Activated naive CD4-positive, alpha-beta T cell (primary cell): ENCODE measurements at regions not wholly inside any gene's neighbourhood (a gene's known extent, or its start where the extent isn't known, plus 50 kb on each side); places are given as distances from the start of the nearest gene placed in this dataset.

Experiments used
- DNase-seq, 4 experiments: peaks; one replicate each; lab custom pipeline; 2025; lab: John Stamatoyannopoulos, UW

DNA sequence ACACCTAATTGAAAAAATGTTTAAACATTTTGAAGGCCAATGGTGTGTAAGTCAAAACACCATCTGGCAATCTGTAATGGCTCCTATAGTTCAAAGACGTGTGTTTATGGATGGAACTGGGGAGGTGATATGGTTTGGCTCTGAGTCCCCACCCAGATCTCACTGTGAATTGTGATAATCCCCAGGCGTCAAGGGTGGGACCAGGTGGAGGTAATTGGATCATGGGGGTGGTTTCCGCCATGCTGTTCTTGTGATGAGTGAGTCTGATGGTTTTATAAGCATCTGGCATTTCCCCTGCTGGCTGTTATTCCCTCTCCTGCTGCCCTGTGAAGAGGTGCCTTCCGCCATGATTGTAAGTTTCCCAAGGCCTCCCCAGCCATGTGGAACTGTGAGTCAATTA is 52.2 kb downstream of the ADRA2C start:
- no peak for DNase-seq

DNA sequence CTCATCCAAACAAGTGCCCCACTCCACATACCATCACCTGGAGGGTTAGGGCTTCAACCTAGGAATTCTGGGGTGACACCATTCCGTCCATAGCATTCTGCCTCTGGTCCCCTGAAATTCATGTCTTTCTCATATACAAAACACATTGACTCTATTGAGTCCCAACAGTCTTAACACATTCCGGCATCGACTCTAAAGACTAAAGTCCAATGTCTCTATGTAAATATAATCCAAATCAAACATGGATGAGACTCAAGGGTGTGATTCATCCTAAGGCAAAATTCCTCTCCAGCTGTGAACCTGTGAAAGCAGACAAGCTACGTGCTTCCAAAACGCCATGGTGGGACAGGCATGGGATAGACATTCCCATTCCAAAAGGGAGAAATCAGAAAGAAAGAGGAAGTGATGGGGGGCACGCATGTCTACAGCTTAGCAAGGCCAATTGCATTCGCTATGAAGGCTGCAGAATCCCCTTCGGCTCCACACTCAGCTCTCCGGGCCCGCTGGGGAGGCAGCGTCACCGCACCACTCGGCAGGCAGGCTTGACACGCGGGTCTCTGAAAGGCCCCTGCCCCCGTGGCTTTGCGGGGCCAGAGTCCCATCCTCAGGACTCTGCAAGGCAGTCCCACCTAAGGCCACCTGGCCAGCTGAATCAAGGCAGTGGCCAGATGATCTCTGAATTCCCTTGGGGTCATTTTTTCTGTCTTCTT is 53.2 kb downstream of the ADRA2C start:
- DNase-seq: no peak

DNA sequence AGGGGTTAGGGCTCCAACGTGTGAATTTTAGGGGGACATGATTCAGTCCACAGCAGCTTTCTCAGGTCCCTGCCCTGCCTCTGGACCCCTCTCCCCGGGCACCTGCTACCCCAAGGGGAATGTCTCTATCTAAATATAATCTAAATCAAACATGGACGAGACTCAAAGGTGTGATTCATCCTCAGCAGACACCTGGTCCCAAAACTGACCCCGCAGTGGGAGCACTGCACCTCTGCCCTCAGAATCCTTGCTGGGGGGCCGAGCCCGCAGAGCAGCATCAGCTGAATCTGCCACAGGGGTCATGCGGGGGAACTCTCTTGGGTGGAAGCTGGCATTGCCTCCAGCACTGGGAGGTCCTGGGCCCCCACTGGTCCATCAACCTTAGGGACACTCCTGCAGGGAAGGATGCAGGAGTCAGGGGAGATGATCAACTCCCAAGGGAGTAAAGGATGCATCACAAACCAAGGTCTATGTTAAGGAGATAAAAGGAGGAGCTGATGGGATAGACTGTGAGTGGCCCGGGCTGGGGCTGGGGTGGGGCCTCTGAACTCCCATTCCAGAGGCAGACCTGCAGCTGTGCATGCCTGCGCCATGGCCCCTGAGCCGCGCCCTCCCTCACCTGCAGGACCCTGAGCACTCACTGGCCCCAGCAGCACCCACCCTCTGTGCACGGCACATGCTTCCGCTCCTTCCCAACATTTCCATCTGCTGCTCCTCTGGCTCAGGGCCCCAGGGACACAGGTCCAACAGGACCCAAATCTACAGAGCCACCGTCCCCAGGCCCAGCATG is 54.0 kb downstream of the ADRA2C start:
- DNase-seq: no peak

DNA sequence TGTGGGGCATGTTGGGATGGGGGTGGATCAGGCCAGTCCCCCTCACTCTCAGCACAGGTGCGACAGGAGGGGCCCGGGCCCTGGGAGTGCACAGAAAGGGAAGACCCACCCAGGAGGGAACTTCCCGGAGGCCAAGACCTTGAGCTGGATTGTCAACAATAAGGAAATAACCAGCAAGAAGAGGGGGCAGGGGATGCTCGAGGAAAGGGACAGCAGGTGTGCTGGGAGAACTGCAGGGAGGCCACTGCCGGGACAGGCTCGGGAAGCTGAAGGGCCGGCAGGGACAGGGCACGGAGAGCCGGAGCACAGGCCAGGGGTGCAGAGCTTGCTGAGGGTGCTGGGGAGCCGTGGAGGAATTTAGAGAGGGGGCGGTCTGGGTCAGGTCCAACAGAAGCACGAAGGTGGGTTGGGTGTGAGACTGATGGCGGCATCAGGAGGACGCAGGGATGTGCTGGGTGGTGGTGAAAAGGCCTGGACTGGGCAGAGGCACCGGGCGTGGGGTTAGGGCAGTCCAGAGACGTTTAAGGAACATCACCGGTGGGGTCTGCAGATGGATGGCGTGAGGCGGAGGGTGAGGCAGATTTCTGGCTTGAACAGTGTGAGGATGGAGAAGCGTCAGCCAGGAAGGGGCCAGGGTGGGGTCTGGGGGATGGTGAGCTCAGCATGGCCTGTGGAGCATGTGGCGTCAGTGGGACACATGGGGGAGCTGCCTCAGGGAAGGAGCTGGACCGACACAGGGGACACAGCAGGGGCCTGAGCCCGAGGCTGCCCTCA is 54.8 kb downstream of the ADRA2C start:
- DNase-seq: no peak

DNA sequence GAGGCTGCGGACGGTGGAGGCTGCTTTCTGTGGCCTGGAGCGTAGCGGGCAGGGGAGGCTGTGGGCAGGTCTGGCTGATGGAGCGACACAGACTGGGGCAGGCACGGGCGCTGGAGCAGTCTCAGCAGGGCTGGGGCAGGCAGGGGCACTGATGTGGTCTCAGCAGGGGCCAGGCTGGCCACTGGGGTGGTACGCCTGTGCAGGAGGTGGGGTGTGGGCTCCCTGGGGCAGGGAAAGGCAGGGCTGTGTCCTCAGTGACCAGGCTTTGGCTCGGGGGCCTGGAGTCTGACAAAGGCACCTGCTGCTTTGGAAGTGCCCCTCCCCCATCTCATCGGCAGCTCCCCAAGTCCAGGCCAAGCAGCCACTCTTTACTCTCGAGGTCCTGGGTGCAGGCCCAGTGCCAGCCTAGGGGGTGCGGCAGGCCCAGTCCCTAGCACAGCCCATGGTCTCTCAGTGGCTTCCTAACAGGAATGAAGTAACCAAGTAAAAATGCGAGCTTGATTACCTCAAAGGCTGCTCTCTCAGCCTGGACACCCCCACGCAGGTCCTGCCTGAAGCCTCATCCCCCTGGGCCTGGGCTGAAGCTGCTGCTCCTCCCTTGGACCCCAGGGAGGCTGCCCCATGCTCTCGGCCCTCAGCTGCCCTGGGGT is 55.5 kb downstream of the ADRA2C start:
- DNase-seq: no peak

DNA sequence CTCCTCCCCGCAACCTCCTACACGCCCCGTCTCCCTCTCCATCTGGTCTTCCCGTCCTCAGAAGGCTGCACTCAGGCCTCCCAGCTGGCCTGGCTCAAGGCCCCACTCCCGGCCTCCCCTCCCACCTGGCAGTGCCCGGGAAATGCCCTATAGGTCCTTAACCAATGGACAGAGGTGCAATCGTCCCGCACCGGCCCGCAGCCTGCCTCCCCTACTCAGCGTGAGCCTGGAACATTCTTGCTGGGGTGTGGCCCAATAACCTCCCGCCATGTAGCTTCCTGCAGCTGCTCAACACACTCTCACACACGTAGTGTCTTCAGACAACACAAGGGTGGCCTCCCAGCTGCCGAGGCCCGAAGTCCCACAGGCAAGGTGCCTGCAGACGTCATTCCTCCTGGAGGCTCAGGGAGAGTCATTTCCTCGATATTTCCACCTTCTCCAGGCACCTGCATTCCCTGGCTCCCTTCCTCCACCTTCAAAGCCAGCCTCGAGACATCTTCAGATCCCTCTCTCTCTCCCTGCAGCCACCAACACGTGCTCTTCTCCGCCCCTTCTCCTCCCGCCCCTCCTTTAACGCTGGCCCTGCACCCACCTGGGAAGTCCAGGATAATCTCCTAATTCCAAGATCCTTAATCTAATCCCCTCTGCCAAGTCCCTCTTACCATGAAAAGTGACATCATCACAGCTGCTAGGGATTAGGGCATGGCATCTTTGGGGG is 56.2 kb downstream of the ADRA2C start:
- no peak for DNase-seq

DNA sequence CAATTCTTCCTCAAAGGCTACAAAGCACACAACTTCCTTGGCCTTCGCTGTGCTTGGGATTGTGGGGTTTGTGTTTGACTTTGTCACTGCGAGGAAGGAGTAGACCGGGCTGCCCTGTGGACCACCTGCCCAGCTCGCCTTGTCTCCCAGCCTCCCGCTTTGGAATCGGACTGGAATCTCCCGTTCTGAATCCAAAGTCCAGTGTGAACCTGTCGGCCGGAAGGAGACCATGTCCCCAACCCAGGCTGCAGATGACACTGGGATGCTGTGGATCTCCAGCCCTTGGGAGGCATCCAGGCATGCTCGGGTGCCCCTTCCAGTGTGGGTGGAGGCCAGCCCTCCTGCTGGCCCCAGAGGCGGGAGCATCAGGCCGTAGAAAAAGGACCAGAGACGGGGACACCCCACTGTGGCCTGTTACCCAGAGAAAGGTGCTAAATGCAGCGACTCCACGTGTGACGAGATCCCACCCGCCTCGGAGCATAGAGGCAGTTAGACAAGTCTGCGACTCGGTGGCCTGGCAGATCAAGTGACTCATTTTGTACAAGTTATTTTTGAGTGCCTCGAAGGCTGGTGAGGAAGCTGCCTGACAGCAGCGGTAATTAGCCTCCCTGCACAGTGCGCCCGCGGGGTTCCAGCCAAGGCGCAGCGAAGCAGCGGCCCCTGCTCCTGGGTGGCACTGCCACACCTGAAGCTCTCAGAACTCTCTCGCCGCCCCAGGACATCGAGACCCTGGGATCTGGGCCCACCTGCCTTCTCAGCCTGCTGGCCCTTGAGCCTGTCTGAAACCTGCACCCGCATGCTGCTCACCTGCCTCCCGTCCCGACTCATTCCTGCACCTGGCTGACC is 57.5 kb downstream of the ADRA2C start:
- DNase-seq: no peak

DNA sequence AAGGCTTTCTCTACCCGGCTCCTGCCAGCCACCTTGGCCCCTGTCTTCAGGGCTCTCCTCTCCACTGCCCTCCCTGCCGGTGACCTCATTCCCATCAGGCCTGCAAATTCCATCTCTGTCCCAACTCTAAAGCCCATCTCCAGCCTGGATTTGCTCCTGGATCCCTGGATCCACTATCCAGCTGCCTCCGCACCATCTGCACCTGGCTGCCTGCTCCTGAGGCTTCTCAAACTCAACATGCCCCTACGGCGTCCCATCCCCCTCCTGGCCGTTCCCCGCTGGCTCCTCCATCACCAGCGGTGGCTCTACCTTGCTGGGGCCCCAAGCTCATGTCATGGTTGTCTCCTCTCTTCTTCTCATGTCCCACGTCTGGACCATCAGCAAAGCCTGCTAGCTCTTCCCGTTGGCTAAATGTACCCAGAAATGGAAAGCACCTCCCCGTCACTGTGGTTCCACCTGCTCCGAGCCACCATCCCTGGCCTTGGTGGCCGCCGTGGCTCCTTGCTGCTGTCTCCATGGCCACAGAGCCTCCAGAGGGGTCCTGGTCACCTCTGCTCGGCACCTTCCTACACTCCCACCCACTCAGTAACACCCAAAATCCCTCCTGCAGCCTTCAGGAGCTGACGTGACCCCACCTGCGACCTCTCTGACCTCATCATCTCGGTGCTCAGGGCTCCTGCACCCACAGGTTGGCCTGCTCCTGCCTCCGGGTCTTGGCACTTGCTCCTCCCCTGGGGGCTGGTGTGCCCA is 58.5 kb downstream of the ADRA2C start:
- no peak for DNase-seq

DNA sequence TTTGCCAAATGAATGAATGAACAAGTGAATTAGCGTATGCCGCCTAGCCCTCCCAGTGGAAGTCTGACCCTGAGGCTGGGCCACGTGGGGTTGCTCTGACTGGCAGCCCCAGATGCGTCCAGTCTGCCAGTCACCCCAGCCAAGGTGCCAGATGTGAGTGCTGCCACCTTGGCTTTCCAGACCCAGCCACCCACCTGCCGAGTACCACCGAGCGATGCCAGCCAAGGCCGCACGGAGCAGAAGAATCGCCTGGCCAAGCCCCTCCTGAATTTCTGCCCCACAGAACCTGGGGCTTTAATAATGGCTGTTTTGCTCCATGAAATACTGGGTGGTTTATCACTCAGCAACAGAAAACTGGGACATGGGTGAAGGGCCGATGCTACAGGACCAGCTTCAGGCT is 59.3 kb downstream of the ADRA2C start:
- DNase-seq: no peak

DNA sequence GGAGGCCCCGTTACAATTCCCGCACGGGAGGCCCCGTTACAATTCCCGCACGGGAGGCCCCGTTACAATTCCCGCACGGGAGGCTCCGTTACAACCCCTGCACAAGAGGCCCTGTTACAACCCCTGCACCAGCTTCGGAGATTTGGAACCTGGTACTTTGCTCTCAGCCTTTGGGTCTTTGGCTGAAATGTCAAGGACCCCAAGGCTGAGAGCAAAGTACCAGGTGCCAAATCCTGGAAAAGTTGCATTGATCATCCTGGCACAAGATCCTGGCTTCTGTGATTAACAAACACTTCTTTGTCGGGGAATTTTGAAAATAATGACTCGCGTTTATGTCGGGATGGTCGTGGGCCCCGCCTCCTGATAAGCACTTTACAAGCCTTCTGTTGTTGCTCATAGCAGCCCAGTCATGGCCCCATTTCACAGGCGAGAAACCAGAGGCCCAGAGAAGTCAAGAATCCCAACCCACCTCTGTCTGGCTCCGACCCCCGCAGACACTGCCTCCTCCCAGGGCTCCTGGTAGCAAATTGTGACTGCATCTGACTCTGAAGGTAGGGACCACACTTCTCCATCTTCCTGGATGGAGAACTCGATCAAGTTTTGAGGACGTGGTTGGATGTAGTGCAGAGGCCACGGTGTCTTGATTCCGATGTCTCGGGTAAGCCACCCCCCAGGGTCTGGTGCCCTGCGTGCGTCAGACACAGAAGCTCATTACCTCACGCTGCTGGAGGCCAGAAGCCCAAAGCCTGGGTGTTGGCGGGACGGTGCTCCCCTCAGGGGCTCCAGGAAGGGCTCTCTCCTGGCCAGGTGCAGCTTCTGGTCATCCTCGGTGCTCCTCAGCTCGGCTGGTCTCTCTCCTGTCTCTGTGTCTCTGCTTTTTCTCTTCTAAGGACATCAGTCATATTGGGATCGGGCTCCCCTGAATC is 60.3 kb downstream of the ADRA2C start:
- DNase-seq: no peak

DNA sequence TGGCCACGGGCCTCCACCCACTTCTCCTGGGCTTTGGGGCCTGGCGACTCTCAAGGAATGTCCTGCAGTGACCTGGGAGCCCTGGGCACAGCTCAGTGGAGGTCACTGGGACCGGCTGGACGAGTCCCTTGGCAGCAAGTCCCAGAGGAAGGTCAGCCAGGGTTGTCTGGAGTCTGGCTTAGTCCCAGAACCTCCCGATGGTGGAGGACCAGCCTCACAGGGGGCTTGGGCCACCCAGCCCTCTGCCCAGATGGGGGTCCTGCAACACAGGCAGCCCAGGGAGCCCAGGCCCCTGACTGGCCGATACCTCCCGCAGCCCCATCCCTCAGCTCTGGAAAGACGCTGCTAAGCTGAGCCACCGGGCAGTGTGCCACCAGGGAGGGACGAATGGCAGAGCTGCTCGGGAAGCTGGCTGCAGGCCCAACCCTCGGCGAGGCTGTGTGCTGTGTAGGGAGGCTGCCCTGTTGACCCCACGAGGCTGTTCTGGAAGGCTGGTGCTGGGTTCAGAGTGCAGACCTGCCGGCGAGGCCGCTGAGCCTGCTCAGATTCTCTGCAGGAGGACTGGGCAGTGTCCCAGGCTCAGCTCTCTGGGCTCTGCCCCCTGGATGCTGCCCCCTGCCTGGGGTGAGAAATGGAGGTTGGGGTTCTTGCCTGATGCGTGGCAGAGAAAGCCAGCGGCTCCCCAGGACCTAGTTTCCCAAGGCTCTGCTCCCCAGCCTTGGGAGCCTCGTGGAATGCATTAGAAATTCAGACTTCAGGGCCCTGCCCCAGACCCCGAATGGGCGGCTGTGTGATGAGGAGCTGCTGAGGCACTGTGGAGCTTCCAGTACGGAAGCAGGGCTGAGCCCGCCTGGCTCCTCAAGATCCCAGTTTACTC is 61.7 kb downstream of the ADRA2C start:
- DNase-seq: no peak

DNA sequence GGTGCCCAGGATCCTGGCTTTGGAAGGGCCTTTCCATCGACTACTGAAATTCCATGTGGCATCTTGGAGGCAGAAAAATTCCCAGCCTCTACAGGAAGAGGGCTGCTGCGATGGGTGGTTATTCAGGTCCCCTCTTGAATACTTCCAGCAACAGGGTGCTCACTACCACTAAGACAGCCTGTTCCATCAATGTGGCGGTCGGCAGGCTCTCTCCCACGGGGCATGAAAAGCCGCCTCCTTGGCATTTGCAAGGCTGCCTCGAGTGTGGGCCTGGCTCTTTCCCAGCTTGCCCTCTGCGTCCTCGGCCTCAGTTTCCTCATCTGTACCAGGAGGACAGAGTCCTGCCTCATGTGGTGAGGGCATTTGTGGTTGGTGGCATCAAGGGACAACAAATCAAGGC is 62.4 kb downstream of the ADRA2C start:
- DNase-seq: no peak

DNA sequence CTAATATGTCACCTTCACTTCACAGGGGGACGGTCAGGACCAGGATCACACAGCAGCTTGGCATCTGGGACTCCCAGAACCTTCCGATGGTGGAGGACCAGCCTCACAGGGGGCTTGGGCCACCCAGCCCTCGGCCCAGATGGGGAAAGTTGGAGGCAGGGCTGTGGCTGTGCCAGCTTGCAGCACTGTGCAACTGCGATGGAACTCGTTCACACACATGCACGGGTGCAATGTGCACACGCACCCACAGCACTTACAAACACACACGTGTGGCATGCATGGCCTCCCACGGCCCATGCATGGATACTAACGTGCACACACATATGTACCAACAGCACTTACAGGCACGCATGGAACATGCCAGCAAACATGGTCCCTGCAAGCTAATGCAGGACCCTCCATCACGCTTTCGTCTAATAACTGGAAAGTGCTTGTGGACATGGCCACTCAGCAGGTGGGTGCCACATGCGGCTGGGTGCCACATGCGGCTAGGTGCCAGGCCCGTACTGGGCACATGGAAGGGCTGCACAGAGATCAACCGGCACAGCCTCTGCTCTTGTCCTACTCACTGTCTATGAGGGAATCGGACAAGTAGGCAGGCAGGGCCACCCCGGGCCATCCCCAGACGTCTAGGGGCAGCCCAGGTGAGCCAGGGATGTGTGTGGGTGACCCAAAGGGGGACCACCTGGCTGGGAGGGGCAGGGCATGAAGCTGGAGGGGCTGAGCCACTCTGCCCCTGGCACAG is 63.2 kb downstream of the ADRA2C start:
- DNase-seq: no peak

DNA sequence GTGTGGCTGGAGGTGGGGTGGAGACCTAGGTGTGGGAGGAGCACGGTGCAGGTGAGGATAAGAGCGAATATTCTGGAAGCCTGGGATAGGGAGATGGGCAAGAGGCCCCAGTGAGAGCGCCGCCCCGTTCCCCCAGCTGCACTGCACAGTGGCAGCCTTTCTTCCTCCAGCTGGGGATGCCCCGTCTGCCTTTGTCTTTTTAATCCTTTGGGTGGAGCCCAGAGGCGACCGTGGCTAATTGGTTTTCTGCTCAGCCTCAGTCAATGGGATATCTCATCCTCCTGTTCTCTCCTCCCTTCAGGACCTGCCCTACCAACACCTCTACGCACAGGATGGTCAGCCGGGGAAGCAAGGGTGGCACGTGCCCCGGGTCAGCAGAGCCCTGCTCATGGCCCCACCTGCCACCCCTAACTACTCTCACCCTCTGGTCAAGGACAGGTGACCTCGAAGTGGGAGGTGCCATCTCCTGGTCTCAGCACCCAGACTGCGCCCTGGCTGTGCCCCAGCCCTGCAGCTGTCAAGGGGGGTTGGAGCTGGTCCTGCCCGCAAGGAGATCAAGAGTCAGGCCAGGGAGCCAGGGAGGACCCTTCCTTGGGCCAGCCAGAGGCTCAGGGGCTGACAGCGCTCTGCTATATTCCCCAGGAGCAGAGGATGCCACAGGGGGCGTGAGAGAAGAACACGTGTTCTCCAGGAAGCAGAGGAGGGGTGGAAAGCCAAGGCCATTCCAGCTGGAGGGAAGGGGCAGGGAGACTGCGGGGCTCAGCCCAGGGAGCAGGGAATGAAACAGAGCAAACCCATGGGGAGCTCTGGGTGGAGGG is 64.0 kb downstream of the ADRA2C start:
- no peak for DNase-seq

DNA sequence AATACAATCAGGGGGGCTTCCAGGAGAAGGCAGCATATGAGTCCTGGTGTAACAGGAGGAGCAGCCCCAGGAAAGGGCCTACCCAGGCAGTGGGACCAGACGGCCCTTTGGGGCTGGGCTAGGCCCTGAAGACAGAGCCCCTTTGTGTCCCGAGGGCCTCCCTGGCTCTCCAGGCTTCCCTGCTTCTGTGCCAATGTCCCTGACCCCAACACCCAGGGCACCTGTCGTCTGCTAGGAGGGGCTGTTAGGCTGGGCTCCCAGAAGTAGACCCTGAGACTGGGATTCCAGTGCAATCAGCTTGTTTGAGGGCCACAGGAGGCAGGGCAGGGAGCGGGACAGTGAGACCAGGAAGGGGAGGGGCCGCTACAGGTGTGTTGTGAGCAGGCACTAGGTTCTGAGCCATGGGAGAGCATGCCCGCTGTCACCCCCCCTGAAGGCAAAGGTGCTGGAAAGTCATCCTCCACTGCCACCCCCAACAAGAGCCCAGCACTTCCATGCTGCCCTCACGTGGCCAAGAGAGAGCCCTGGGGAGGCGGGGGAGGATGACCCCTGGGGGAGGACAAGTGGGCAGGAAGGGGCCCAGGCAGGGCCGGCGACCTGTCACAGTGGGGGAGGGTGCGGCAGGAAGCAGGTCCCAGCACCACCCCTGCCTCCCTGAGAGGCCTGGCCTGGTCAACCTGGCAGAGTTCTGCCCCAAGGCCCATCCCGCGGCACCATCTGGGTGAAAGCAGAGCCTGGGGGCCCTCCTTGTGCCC is 64.8 kb downstream of the ADRA2C start:
- DNase-seq: no peak
